ENCODE measurements at regions not wholly inside any gene's neighbourhood (a gene's known extent, or its start where the extent isn't known, plus 50 kb on each side); places are given as distances from the start of the nearest gene placed in this dataset.

DNA sequence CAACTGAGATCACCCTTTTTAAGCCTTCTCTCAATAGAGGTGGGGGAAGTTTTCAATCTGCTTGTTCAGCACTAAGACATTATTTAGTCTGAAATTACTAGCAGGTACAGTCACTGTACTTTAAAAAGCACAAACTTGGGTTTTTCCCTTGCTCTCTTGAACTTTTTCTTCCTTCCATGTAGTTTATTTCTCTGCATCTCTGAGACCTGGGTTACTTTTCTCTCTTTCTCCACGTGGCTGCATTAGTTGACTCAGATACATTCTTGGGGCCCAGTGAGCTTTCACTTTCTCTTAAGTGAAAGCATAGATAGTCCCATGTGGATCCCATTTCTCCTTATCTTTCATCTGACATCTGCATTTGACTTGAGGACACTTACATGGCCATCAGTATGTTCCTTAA lies 433.9 kb upstream of the MAP3K7 start:
- ATAC-seq (ENCODE audit: low FRiP score) (no peak), DNase-seq (ENCODE audit: low spot score) (no peak)
- TF ChIP-seq, protein P1, sequence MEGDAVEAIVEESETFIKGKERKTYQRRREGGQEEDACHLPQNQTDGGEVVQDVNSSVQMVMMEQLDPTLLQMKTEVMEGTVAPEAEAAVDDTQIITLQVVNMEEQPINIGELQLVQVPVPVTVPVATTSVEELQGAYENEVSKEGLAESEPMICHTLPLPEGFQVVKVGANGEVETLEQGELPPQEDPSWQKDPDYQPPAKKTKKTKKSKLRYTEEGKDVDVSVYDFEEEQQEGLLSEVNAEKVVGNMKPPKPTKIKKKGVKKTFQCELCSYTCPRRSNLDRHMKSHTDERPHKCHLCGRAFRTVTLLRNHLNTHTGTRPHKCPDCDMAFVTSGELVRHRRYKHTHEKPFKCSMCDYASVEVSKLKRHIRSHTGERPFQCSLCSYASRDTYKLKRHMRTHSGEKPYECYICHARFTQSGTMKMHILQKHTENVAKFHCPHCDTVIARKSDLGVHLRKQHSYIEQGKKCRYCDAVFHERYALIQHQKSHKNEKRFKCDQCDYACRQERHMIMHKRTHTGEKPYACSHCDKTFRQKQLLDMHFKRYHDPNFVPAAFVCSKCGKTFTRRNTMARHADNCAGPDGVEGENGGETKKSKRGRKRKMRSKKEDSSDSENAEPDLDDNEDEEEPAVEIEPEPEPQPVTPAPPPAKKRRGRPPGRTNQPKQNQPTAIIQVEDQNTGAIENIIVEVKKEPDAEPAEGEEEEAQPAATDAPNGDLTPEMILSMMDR (IDR thresholded peaks at IDR 0.05), result no peak

DNA sequence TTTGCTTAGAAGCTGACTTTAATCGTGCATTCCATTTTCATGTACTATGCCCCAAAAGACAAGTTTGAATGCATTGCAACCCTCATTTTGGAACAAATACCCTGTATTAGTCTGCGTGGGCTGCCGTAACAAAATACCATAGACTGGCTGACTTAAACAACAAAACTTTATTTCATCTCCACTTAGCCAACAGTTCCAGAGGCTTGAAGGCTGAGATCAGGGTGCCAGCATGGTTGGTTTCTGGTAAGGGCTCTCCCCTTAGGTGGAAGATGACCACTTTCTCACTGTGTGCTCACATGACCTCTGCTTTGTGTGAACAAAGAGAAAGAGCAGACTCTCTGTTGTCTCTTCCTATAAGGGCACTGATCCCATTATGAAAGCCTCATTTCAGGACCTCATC lies 431.7 kb upstream of the MAP3K7 start:
- no peak for ATAC-seq (ENCODE audit: low FRiP score)
- TF ChIP-seq, protein P1 (IDR thresholded peaks at IDR 0.05), result no peak
- DNase-seq (ENCODE audit: low spot score), result no peak

DNA sequence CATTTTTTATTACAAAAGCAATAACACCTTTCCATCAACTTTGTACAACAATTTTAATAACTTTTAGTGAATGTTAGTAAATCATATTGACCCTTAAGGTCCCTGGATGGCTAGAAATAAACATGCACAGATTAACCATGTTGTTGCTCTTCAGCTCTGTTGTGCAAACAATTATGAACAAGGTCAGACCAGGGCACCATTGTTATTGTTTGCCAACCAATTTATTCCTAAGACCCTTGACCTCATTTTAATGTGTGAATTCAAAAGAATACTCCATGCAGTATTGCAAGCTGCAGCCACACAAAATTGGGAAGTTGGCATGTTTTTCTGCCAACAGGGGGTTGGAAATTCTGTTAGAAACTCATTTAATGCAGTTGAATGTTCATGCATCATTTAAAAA lies 426.6 kb upstream of the MAP3K7 start:
- ATAC-seq (ENCODE audit: low FRiP score) (no peak), DNase-seq (ENCODE audit: low spot score) (no peak)
- TF ChIP-seq, protein P1 (IDR thresholded peaks at IDR 0.05), result no peak

DNA sequence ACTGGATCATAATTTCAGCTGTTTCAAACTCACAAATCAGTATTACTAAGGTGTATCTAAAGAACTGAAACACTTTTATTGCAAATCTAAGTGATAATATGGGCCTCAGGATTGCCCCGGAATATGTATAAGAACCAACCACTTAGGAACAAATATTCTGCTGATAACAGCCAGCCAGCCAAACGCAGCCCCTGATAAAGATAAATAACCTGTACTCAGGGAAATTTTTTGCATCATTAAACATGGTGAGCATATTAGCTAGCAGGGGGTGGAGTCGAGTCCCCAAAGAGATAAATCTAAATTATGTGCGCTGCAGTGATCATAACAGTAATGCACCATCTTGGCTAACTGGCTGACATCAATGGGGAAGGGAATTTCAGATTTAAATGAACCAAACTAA lies 410.2 kb upstream of the MAP3K7 start:
- ATAC-seq (ENCODE audit: low FRiP score), result no peak
- DNase-seq (ENCODE audit: low spot score), result no peak
- TF ChIP-seq, protein P1 (IDR thresholded peaks at IDR 0.05), result no peak

DNA sequence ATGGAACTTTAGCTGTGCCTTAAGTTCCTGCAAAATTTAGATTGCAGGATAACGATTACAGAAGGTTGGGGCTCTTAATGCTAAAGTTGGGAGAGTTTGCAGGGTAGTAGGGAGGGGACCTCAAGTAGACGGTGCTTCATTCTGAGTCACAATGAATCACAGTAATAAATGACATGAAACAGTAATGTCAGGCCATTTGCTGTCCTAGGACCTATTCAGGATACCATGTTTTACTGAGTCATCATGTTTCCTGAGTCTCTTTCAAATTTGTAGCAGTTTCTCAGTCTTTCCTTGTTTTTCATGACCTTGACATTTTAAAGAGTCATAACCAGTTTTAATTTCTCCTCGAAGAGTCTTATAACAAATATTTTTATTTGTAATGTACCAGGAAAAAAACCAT lies 406.9 kb upstream of the MAP3K7 start:
- ATAC-seq (ENCODE audit: low FRiP score), result no peak
- DNase-seq (ENCODE audit: low spot score), result no peak
- TF ChIP-seq, protein P1 (IDR thresholded peaks at IDR 0.05), result no peak

DNA sequence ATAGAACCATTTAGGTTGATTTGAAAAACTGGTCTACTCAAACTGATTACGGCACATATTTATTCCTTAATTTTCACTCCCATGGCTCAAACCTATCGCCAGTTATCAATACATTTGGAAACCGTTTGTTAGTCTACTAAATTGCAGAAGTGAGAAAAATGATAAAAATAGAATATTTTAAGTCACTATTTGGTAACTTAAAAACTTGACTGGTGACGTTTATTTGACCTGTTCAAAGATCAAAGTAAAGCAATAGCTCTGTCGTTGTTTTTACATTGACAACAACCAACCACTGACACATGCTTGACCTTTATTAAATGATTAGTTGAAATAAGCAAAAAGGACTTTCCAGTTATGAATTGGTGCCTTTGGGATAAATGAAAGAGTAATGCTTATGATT lies 402.9 kb upstream of the MAP3K7 start:
- TF ChIP-seq, protein P1 (IDR thresholded peaks at IDR 0.05), result no peak
- DNase-seq (ENCODE audit: low spot score) (no peak), ATAC-seq (ENCODE audit: low FRiP score) (no peak)

GRCh38 chr6:90984066-90984465 lies 397.2 kb upstream of the MAP3K7 start:
- TF ChIP-seq, protein P1 (IDR thresholded peaks at IDR 0.05), result no peak
- DNase-seq (ENCODE audit: low spot score) (no peak), ATAC-seq (ENCODE audit: low FRiP score) (no peak)
